ENCODE measurements at regions not wholly inside any gene's neighbourhood (a gene's known extent, or its start where the extent isn't known, plus 50 kb on each side); places are given as distances from the start of the nearest gene placed in this dataset.
A peak's percentile ranks its signal among the peaks of the same experiment; 100 is the strongest.
"Not testable (repeated sequence)": the region's sequence is repeated elsewhere in the genome, so short reads cannot be mapped to it uniquely, and the experiment has no call there.

DNA sequence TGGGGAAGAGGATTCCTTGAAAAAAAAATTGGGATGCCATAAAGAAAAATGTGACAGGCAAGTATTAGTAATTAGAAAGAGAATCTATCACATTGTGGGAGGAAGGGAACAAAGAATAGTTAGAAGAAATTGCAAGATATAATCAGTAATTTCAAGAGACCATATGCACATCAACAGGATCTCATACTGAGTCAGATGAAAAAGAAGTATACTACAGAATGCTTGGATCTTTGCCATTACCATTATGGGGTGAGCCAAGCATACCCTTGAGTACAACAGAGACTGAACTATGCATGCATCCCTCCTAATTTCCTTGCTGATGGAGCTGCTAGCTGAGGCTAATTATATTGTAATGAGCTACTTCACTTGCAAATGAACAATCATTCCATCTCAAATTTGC lies 287.6 kb downstream of the PAPSS1 start:
- Histone ChIP-seq H2BK12ac (ENCODE audit: low read length) (no peak overlapping the region), H4K12ac (ENCODE audit: low read depth, low read length) (no peak overlapping the region), H3K27ac (ENCODE audit: low read depth, low read length) (no peak overlapping the region), H3K23ac (ENCODE audit: low read length) (no peak overlapping the region), H3K9ac (ENCODE audit: low read length) (no peak overlapping the region), H3K4me1 (ENCODE audit: control insufficient read depth in 1 of 2, insufficient read depth in 2 of 2, low read length in 2 of 2) (no peaks in the 10 kb centered on the region), H3K18ac (ENCODE audit: low read length) (no peak overlapping the region), H4K91ac (ENCODE audit: low read depth, low read length) (no peak overlapping the region), H4K8ac (ENCODE audit: low read depth, low read length) (no peak overlapping the region), H3K4me2 (ENCODE audit: low read length) (no peak overlapping the region), H2BK5ac (ENCODE audit: low read depth, low read length, poor library complexity) (no peak overlapping the region), H3K4me3 (ENCODE audit: low read depth, low read length) (no peak overlapping the region), H3K14ac (ENCODE audit: low read length) (no peak overlapping the region), H3K36me3 (ENCODE audit: control insufficient read depth in 1 of 2, insufficient read depth in 2 of 2, low read length in 2 of 2) (no peaks in the 10 kb centered on the region), H3K79me1 (ENCODE audit: low read length) (no peaks in the 10 kb centered on the region), H2BK120ac (ENCODE audit: insufficient read depth, low read length, poor library complexity) (no peak overlapping the region), H2AFZ (ENCODE audit: insufficient read depth, low read length, poor library complexity) (no peak overlapping the region), H2AK5ac (ENCODE audit: low read length) (no peak overlapping the region), H3K27me3 (ENCODE audit: insufficient read depth, low read length) (no peaks in the 10 kb centered on the region), H3K4ac (ENCODE audit: low read depth, low read length) (no peak overlapping the region), H3K9me3 (ENCODE audit: insufficient read depth, low read depth, low read length) (no peaks in the 10 kb centered on the region), H3K79me2 (ENCODE audit: control insufficient read depth, insufficient read depth, low read length, poor library complexity) (no peaks in the 10 kb centered on the region)
- no peak for DNase-seq

DNA sequence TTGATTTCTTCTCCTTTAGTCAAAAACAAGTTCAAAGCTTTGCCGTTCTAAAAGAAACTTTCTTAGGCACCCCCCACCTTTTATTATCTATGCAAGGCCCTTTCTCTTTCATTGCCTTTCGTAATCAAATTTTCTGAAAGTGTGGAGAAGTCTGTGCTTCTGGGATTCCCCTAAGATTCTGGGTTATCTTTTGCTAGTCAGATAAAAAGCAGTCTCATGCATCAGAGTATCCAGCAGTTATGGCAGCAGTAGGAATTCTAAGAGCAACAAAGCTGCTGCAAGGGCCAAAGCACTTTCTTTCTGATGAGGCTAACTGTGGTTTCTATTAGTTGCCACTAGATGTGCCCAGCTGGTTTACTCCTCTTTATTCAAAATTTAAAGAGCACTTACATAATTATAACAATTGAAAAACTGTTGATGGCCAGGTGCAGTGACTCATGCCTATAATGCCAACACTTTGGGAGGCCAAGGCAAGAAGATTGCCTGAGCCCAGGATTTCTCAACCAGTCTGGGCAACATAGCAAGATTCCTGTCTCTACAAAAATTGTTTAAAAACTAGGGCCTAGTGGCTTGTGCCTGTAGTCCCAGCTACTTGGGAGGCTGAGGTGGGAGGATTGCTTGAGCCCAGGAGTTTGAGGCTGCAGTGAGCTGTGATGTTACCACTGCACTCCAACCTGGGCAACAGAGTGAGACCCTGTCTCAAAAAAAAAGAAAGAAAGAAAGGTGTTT lies 296.2 kb downstream of the PAPSS1 start:
- Histone ChIP-seq H3K4me3 (ENCODE audit: low read depth, low read length) (no peak overlapping the region), H3K4me2 (ENCODE audit: low read length) (no peak overlapping the region), H3K23ac (ENCODE audit: low read length) (no peak overlapping the region), H3K18ac (ENCODE audit: low read length) (no peak overlapping the region), H3K79me2 (ENCODE audit: control insufficient read depth, insufficient read depth, low read length, poor library complexity) (no peaks in the 10 kb centered on the region), H4K91ac (ENCODE audit: low read depth, low read length) (no peak overlapping the region), H2BK120ac (ENCODE audit: insufficient read depth, low read length, poor library complexity) (no peak overlapping the region), H3K36me3 (ENCODE audit: control insufficient read depth in 1 of 2, insufficient read depth in 2 of 2, low read length in 2 of 2) (no peaks in the 10 kb centered on the region), H2AK5ac (ENCODE audit: low read length) (no peak overlapping the region), H3K9me3 (ENCODE audit: insufficient read depth, low read depth, low read length) (no peaks in the 10 kb centered on the region), H4K8ac (ENCODE audit: low read depth, low read length) (no peak overlapping the region), H4K12ac (ENCODE audit: low read depth, low read length) (no peak overlapping the region), H2BK12ac (ENCODE audit: low read length) (no peak overlapping the region), H3K9ac (ENCODE audit: low read length) (no peak overlapping the region), H3K27me3 (ENCODE audit: insufficient read depth, low read length) (no peaks in the 10 kb centered on the region), H3K27ac (ENCODE audit: low read depth, low read length) (no peak overlapping the region), H2BK5ac (ENCODE audit: low read depth, low read length, poor library complexity) (no peak overlapping the region), H2AFZ (ENCODE audit: insufficient read depth, low read length, poor library complexity) (no peak overlapping the region), H3K4ac (ENCODE audit: low read depth, low read length) (no peak overlapping the region), H3K79me1 (ENCODE audit: low read length) (no peaks in the 10 kb centered on the region), H3K4me1 (ENCODE audit: control insufficient read depth in 1 of 2, insufficient read depth in 2 of 2, low read length in 2 of 2) (no peaks in the 10 kb centered on the region), H3K14ac (ENCODE audit: low read length) (no peak overlapping the region)
- peak; percentile 5 to 52 for DNase-seq
- no CpG with 5 or more reads among the region's 2 CpGs for WGBS (ENCODE audit: extremely low coverage, insufficient coverage, insufficient read length)

DNA sequence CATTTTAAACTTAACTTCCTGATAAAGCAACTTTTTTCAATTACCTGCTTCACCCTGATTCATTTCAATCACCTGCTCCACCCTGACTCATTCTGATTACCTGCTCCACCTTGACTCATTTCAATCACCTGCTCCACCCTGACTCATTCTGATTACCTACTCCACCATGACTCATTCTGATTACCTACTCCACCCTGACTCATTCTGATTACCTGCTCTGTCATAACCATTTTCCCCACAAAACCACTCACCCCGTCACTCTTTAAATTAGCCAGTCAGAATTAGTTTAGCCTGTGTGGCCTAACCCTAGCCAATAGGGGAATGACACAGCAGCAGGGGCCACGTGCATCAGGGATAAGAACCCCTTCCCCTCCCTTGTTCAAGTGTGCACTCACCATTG lies 300.5 kb downstream of the PAPSS1 start:
- H3K36me3 ChIP-seq (ENCODE audit: control insufficient read depth in 1 of 2, insufficient read depth in 2 of 2, low read length in 2 of 2); H4K91ac ChIP-seq (ENCODE audit: low read depth, low read length); H3K4me2 ChIP-seq (ENCODE audit: low read length); H2AFZ ChIP-seq (ENCODE audit: insufficient read depth, low read length, poor library complexity); H3K14ac ChIP-seq (ENCODE audit: low read length); H2BK5ac ChIP-seq (ENCODE audit: low read depth, low read length, poor library complexity); H2BK120ac ChIP-seq (ENCODE audit: insufficient read depth, low read length, poor library complexity); H3K27me3 ChIP-seq (ENCODE audit: insufficient read depth, low read length); H2AK5ac ChIP-seq (ENCODE audit: low read length); H3K79me2 ChIP-seq (ENCODE audit: control insufficient read depth, insufficient read depth, low read length, poor library complexity); H3K27ac ChIP-seq (ENCODE audit: low read depth, low read length); H3K4ac ChIP-seq (ENCODE audit: low read depth, low read length); H3K18ac ChIP-seq (ENCODE audit: low read length); H4K12ac ChIP-seq (ENCODE audit: low read depth, low read length); H3K4me3 ChIP-seq (ENCODE audit: low read depth, low read length); H2BK12ac ChIP-seq (ENCODE audit: low read length); H3K9ac ChIP-seq (ENCODE audit: low read length); H3K9me3 ChIP-seq (ENCODE audit: insufficient read depth, low read depth, low read length); H4K8ac ChIP-seq (ENCODE audit: low read depth, low read length); H3K4me1 ChIP-seq (ENCODE audit: control insufficient read depth in 1 of 2, insufficient read depth in 2 of 2, low read length in 2 of 2); H3K23ac ChIP-seq (ENCODE audit: low read length); H3K79me1 ChIP-seq (ENCODE audit: low read length): not testable (repeated sequence)
- peak; percentile 33 to 69 for DNase-seq
- WGBS (ENCODE audit: extremely low coverage, insufficient coverage, insufficient read length) = no CpG with 5 or more reads among the region's 2 CpGs

DNA sequence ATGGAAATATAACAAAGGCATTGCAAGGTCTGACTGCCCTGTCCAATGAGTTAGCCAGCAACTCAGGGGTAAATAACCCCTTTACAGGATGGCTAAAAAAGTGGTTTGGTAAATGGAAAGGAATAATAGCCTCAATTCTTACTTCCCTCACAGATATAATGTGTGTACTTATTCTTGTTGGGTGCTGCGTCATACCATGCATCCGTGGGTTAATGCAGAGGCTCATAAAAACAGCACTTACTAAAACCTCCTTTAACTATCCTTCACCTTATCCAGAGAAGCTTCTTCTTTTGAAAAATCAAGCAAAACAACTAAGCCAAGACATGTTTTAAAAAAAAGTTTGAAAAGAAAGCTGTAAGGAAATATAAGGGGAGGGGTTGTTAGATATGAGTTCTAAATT lies 301.0 kb downstream of the PAPSS1 start:
- no peak overlapping the region for H3K9ac ChIP-seq (ENCODE audit: low read length)
- H3K4me2 ChIP-seq (ENCODE audit: low read length) = no peak overlapping the region
- DNase-seq = no peak
- H3K9me3 ChIP-seq (ENCODE audit: insufficient read depth, low read depth, low read length) = no peaks in the 10 kb centered on the region
- H3K79me1 ChIP-seq (ENCODE audit: low read length) = no peaks in the 10 kb centered on the region
- no peak overlapping the region for H3K23ac ChIP-seq (ENCODE audit: low read length)
- H2BK120ac ChIP-seq (ENCODE audit: insufficient read depth, low read length, poor library complexity) = no peak overlapping the region
- H3K4me3 ChIP-seq (ENCODE audit: low read depth, low read length) = no peak overlapping the region
- no peaks in the 10 kb centered on the region for H3K36me3 ChIP-seq (ENCODE audit: control insufficient read depth in 1 of 2, insufficient read depth in 2 of 2, low read length in 2 of 2)
- no peak overlapping the region for H3K27ac ChIP-seq (ENCODE audit: low read depth, low read length)
- H4K8ac ChIP-seq (ENCODE audit: low read depth, low read length) = no peak overlapping the region
- no peak overlapping the region for H2BK5ac ChIP-seq (ENCODE audit: low read depth, low read length, poor library complexity)
- H4K12ac ChIP-seq (ENCODE audit: low read depth, low read length) = no peak overlapping the region
- H3K4me1 ChIP-seq (ENCODE audit: control insufficient read depth in 1 of 2, insufficient read depth in 2 of 2, low read length in 2 of 2) = no peaks in the 10 kb centered on the region
- no peaks in the 10 kb centered on the region for H3K27me3 ChIP-seq (ENCODE audit: insufficient read depth, low read length)
- H3K14ac ChIP-seq (ENCODE audit: low read length) = no peak overlapping the region
- no peak overlapping the region for H3K18ac ChIP-seq (ENCODE audit: low read length)
- H2AK5ac ChIP-seq (ENCODE audit: low read length) = no peak overlapping the region
- H4K91ac ChIP-seq (ENCODE audit: low read depth, low read length) = no peak overlapping the region
- no CpG with 5 or more reads among the region's 2 CpGs for WGBS (ENCODE audit: extremely low coverage, insufficient coverage, insufficient read length)
- no peak overlapping the region for H2BK12ac ChIP-seq (ENCODE audit: low read length)
- H3K79me2 ChIP-seq (ENCODE audit: control insufficient read depth, insufficient read depth, low read length, poor library complexity) = no peaks in the 10 kb centered on the region
- no peak overlapping the region for H2AFZ ChIP-seq (ENCODE audit: insufficient read depth, low read length, poor library complexity)
- H3K4ac ChIP-seq (ENCODE audit: low read depth, low read length) = no peak overlapping the region
